ENCODE measurements at regions not wholly inside any gene's neighbourhood (a gene's known extent, or its start where the extent isn't known, plus 50 kb on each side); places are given as distances from the start of the nearest gene placed in this dataset.

GRCh38 chr16:26344976-26345375 is 653.2 kb downstream of the HS3ST4 start:
- TF ChIP-seq EZH2phosphoT487 (IDR thresholded peaks at IDR 0.05; ENCODE audit: borderline replicate concordance, low read depth, low read length), result no peak
- TF ChIP-seq CTCF (conservative IDR thresholded peaks at IDR 0.05; ENCODE audit: low read length), result no peak
- Histone ChIP-seq H3K9me3 (ENCODE audit: low read length) (no peaks in the 10 kb centered on the region), H3K27ac (ENCODE audit: low read depth, low read length, poor library complexity, severe bottlenecking) (no peak overlapping the region), H4K20me1 (ENCODE audit: insufficient read depth, low read length) (no peaks in the 10 kb centered on the region), H3K79me2 (ENCODE audit: insufficient read depth, low read depth, low read length) (no peaks in the 10 kb centered on the region), H3K4me1 (ENCODE audit: insufficient read depth, low read length, poor library complexity, severe bottlenecking) (no peaks in the 10 kb centered on the region), H2AFZ (ENCODE audit: low read length) (no peak overlapping the region), H3K36me3 (ENCODE audit: insufficient read depth, low read length) (no peaks in the 10 kb centered on the region), H3K4me3 (ENCODE audit: low read depth, low read length, poor library complexity, severe bottlenecking) (no peak overlapping the region), H3K4me2 (ENCODE audit: low read length) (no peak overlapping the region), H3K9me2 (ENCODE audit: insufficient read depth, low read length) (no peaks in the 10 kb centered on the region)
- no TSS peak for BruUV-seq (replicated peaks)
- ChIA-PET POLR2A (no interaction called here), CTCF (ENCODE audit: unreplicated experiment) (no interaction called here)
- no peak for DNase-seq (ENCODE audit: low spot score)
- intact Hi-C loops (cut with micrococcal nuclease; ENCODE audit: unreplicated experiment), result no loop called here

GRCh38 chr16:26345966-26346365 is 654.2 kb downstream of the HS3ST4 start:
- DNase-seq (ENCODE audit: low spot score), result no peak
- BruUV-seq (replicated peaks), result no TSS peak
- TF ChIP-seq EZH2phosphoT487 (IDR thresholded peaks at IDR 0.05; ENCODE audit: borderline replicate concordance, low read depth, low read length), result no peak
- Histone ChIP-seq H3K4me3 (ENCODE audit: low read depth, low read length, poor library complexity, severe bottlenecking) (no peak overlapping the region), H3K4me2 (ENCODE audit: low read length) (no peak overlapping the region), H4K20me1 (ENCODE audit: insufficient read depth, low read length) (no peaks in the 10 kb centered on the region), H3K4me1 (ENCODE audit: insufficient read depth, low read length, poor library complexity, severe bottlenecking) (no peaks in the 10 kb centered on the region), H3K79me2 (ENCODE audit: insufficient read depth, low read depth, low read length) (no peaks in the 10 kb centered on the region), H3K9me2 (ENCODE audit: insufficient read depth, low read length) (no peaks in the 10 kb centered on the region), H3K36me3 (ENCODE audit: insufficient read depth, low read length) (no peaks in the 10 kb centered on the region), H3K27ac (ENCODE audit: low read depth, low read length, poor library complexity, severe bottlenecking) (no peak overlapping the region), H3K9me3 (ENCODE audit: low read length) (no peaks in the 10 kb centered on the region), H2AFZ (ENCODE audit: low read length) (no peak overlapping the region)
- intact Hi-C loops (cut with micrococcal nuclease; ENCODE audit: unreplicated experiment), result no loop called here
- CTCF ChIA-PET (ENCODE audit: unreplicated experiment), result no interaction called here
- POLR2A ChIA-PET, result interaction anchor here (0.6 kb wide), 1 partner anchor 9 kb away, joined by 3 read pairs; no protein-coding TSS in a partner anchor

GRCh38 chr16:26348095-26348494 is 656.3 kb downstream of the HS3ST4 start:
- H2AFZ ChIP-seq (ENCODE audit: low read length), result no peak overlapping the region
- H3K4me3 ChIP-seq (ENCODE audit: low read depth, low read length, poor library complexity, severe bottlenecking), result no peak overlapping the region
- ChIA-PET POLR2A (no interaction called here), CTCF (ENCODE audit: unreplicated experiment) (no interaction called here)
- H3K9me2 ChIP-seq (ENCODE audit: insufficient read depth, low read length), result no peaks in the 10 kb centered on the region
- intact Hi-C loops (cut with micrococcal nuclease; ENCODE audit: unreplicated experiment), result no loop called here
- no peaks in the 10 kb centered on the region for H3K79me2 ChIP-seq (ENCODE audit: insufficient read depth, low read depth, low read length)
- DNase-seq (ENCODE audit: low spot score), result no peak
- no peak overlapping the region for H3K27ac ChIP-seq (ENCODE audit: low read depth, low read length, poor library complexity, severe bottlenecking)
- no peak overlapping the region for H3K4me2 ChIP-seq (ENCODE audit: low read length)
- H3K9me3 ChIP-seq (ENCODE audit: low read length), result no peaks in the 10 kb centered on the region
- H3K36me3 ChIP-seq (ENCODE audit: insufficient read depth, low read length), result no peaks in the 10 kb centered on the region
- TF ChIP-seq EZH2phosphoT487 (IDR thresholded peaks at IDR 0.05; ENCODE audit: borderline replicate concordance, low read depth, low read length), result no peak
- TF ChIP-seq CTCF (conservative IDR thresholded peaks at IDR 0.05; ENCODE audit: low read length), result no peak
- no peaks in the 10 kb centered on the region for H4K20me1 ChIP-seq (ENCODE audit: insufficient read depth, low read length)
- no TSS peak for BruUV-seq (replicated peaks)
- no peaks in the 10 kb centered on the region for H3K4me1 ChIP-seq (ENCODE audit: insufficient read depth, low read length, poor library complexity, severe bottlenecking)
